ENCODE measurements at regions not wholly inside any gene's neighbourhood (a gene's known extent, or its start where the extent isn't known, plus 50 kb on each side); places are given as distances from the start of the nearest gene placed in this dataset.

DNA sequence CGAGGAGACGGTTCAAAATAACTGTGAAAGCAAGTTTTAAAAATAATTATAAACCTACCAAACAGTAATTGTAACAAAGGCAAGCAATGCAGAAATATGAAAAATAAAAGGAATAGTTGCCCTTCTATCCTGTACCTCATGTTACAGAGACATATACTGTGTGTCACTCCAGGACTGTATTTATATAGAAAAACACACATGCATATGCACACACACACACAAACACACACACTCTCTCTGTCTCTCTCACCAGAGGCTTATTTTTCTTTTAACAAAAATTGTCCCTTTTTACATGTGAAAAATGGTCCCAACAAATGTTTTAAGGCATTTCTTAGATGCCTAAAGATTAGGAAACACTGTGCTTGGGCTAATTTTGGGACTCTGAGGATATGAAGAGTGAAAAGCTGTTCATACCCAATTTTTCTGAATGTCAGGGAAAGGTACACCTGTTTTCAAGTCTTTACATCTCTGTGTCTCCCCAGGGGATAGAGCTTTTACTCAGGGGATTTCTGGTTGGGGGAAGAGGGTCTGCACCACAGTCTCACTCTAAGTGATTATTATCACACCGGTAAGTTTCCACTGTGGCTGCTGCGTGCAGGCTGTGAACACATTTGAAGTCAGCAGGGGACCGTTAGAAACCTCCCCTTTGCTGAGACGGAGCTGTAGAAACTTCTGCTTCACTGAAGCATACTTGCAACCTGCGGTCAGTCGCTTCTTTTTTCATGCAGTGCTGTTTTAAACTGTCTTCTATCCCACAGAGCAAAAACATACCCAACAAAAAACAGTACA lies 51.4 kb upstream of the SPAG16 start:
- TF ChIP-seq POLR2A (IDR thresholded peaks at IDR 0.05): no peak
- TF ChIP-seq, protein P1, sequence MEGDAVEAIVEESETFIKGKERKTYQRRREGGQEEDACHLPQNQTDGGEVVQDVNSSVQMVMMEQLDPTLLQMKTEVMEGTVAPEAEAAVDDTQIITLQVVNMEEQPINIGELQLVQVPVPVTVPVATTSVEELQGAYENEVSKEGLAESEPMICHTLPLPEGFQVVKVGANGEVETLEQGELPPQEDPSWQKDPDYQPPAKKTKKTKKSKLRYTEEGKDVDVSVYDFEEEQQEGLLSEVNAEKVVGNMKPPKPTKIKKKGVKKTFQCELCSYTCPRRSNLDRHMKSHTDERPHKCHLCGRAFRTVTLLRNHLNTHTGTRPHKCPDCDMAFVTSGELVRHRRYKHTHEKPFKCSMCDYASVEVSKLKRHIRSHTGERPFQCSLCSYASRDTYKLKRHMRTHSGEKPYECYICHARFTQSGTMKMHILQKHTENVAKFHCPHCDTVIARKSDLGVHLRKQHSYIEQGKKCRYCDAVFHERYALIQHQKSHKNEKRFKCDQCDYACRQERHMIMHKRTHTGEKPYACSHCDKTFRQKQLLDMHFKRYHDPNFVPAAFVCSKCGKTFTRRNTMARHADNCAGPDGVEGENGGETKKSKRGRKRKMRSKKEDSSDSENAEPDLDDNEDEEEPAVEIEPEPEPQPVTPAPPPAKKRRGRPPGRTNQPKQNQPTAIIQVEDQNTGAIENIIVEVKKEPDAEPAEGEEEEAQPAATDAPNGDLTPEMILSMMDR (IDR thresholded peaks at IDR 0.05): no peak

Measured in right lobe of liver (tissue), 4 donors.